ENCODE measurements at regions not wholly inside any gene's neighbourhood (a gene's known extent, or its start where the extent isn't known, plus 50 kb on each side); places are given as distances from the start of the nearest gene placed in this dataset.

GRCh38 chr5:104739503-104739902 lies 1176.9 kb upstream of the NUDT12 start:
- DNase-seq: no peak

- no peak for DNase-seq
Observed at GRCh38 chr5:104736073-104736472, 1173.5 kb upstream of the NUDT12 start.

- no peak for DNase-seq
Observed at GRCh38 chr5:104734046-104734445, 1171.5 kb upstream of the NUDT12 start.

GRCh38 chr5:104733063-104733669 lies 1170.6 kb upstream of the NUDT12 start:
- DNase-seq: no peak

GRCh38 chr5:104731331-104731730 lies 1168.7 kb upstream of the NUDT12 start:
- DNase-seq: no peak

GRCh38 chr5:104708027-104708426 lies 1145.4 kb upstream of the NUDT12 start:
- DNase-seq: no peak

- no peak for DNase-seq
Observed at GRCh38 chr5:104706600-104706999, 1144.0 kb upstream of the NUDT12 start.

GRCh38 chr5:104702212-104702611 lies 1139.6 kb upstream of the NUDT12 start:
- no peak for DNase-seq

GRCh38 chr5:104699438-104699837 lies 1136.8 kb upstream of the NUDT12 start:
- no peak for DNase-seq

GRCh38 chr5:104661256-104661655 lies 1098.7 kb upstream of the NUDT12 start:
- DNase-seq: no peak

- DNase-seq: no peak
Observed at GRCh38 chr5:104659497-104659896, 1096.9 kb upstream of the NUDT12 start.

GRCh38 chr5:104652271-104652861 lies 1089.8 kb upstream of the NUDT12 start:
- DNase-seq: no peak

GRCh38 chr5:104650313-104651055 lies 1087.9 kb upstream of the NUDT12 start:
- DNase-seq: no peak

- DNase-seq: no peak
Observed at GRCh38 chr5:104646416-104646815, 1083.8 kb upstream of the NUDT12 start.

- no peak for DNase-seq
Observed at GRCh38 chr5:104643320-104643719, 1080.7 kb upstream of the NUDT12 start.

GRCh38 chr5:104635227-104635626 lies 1072.6 kb upstream of the NUDT12 start:
- DNase-seq: no peak

- no peak for DNase-seq
Observed at GRCh38 chr5:104628911-104629310, 1066.3 kb upstream of the NUDT12 start.

- no peak for DNase-seq
Observed at GRCh38 chr5:104626122-104626521, 1063.5 kb upstream of the NUDT12 start.

GRCh38 chr5:104612005-104612404 lies 1049.4 kb upstream of the NUDT12 start:
- DNase-seq: no peak

GRCh38 chr5:104611135-104611767 lies 1048.7 kb upstream of the NUDT12 start:
- DNase-seq: no peak

- DNase-seq: no peak
Observed at GRCh38 chr5:104606258-104606829, 1043.8 kb upstream of the NUDT12 start.

GRCh38 chr5:104599726-104600125 lies 1037.1 kb upstream of the NUDT12 start:
- no peak for DNase-seq

- DNase-seq: no peak
Observed at GRCh38 chr5:104598285-104598684, 1035.7 kb upstream of the NUDT12 start.

GRCh38 chr5:104594850-104595249 lies 1032.3 kb upstream of the NUDT12 start:
- DNase-seq: no peak
